ENCODE measurements at regions not wholly inside any gene's neighbourhood (a gene's known extent, or its start where the extent isn't known, plus 50 kb on each side); places are given as distances from the start of the nearest gene placed in this dataset.
"Not testable (repeated sequence)": the region's sequence is repeated elsewhere in the genome, so short reads cannot be mapped to it uniquely, and the experiment has no call there.

DNA sequence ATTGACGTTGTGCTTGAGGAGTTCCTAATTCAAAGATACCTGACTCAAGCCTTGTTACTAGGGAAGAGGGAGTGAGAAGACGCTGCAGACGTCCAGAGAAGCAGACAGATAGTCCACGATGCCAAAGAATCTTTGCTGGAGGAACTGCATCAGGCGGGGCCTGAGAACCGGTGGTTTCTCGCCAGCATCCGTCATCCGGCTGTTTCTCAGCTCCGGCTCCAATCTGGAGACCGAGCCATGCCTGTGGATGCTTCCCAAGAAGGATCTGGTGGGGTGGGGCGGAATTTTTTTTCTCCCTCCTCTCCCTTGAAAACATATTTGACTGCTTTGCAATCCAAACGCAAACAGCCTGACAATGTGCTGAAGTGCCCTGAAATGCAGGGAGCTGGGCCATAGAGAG, 125.8 kb upstream of the SRSF6 start:
- FAIRE-seq (no peak), DNase-seq (ENCODE audit: insufficient read length, low spot score) (no peak)
- TF ChIP-seq, protein P1, sequence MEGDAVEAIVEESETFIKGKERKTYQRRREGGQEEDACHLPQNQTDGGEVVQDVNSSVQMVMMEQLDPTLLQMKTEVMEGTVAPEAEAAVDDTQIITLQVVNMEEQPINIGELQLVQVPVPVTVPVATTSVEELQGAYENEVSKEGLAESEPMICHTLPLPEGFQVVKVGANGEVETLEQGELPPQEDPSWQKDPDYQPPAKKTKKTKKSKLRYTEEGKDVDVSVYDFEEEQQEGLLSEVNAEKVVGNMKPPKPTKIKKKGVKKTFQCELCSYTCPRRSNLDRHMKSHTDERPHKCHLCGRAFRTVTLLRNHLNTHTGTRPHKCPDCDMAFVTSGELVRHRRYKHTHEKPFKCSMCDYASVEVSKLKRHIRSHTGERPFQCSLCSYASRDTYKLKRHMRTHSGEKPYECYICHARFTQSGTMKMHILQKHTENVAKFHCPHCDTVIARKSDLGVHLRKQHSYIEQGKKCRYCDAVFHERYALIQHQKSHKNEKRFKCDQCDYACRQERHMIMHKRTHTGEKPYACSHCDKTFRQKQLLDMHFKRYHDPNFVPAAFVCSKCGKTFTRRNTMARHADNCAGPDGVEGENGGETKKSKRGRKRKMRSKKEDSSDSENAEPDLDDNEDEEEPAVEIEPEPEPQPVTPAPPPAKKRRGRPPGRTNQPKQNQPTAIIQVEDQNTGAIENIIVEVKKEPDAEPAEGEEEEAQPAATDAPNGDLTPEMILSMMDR (IDR thresholded peaks at IDR 0.05; ENCODE audit: insufficient read depth, missing control alignments): no peak

DNA sequence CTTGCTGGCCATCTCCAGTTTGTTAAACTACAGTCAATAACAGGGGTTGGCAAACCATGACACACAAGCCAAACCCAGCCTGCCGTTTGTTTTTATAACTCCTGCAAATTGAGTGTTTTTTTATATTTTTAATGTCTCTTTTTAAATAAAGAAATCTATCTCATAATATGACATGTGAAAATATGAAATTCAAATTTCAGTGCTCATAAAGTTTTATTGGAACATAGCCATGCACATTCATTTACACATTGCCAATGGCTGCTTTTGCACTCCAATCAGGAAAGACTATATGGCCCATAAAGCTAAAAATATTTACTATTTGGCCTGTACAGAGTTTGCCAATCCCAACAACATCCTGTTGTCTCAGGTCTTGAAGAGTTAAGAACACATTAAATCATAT, 129.0 kb upstream of the SRSF6 start:
- TF ChIP-seq, protein P1 (IDR thresholded peaks at IDR 0.05; ENCODE audit: insufficient read depth, missing control alignments): no peak
- no peak for FAIRE-seq
- DNase-seq (ENCODE audit: insufficient read length, low spot score): no peak

DNA sequence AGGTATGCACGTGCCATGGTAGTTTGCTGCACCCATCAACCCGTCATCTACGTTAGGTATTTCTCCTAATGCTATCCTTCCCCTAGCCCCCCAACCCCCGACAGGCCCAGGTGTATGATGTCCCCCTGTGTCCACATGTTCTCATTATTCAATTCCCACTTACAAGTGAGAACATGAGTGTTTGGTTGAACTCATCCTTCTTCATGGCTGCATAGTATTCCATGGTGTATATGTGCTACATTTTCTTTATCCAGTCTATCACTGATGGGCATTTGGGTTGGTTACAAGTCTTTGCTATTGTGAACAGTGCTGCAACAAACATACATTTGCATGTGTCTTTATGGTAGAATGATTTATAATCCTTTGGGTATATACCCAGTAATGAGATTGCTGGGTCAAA, 130.5 kb upstream of the SRSF6 start:
- FAIRE-seq: not testable (repeated sequence)

DNA sequence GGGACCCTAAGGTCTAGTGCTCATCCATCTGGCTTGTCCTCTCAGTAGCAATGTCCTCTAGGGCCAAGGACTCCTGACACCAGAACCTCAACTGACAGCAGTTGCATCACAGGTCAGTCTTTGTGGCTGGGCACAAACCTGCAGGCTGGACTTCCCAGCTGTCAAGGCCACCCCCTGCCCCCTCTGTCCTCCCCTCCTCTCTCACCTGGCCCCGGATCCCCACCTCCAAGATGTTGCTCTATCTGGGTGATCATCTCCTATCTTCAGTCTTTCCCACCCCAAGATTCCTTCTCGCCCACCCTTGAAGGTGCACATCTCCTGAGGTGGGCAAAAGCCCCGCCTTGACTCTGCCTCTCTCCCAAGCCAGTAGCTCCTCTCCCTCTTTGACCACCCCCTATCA, 131.8 kb upstream of the SRSF6 start:
- no peak for DNase-seq (ENCODE audit: insufficient read length, low spot score)
- FAIRE-seq: no peak
- TF ChIP-seq, protein P1 (IDR thresholded peaks at IDR 0.05; ENCODE audit: insufficient read depth, missing control alignments): no peak

More for the DNA sequence above, 130.5 kb upstream of the SRSF6 start:
- not testable (repeated sequence) for DNase-seq (ENCODE audit: insufficient read length, low spot score)

DNA sequence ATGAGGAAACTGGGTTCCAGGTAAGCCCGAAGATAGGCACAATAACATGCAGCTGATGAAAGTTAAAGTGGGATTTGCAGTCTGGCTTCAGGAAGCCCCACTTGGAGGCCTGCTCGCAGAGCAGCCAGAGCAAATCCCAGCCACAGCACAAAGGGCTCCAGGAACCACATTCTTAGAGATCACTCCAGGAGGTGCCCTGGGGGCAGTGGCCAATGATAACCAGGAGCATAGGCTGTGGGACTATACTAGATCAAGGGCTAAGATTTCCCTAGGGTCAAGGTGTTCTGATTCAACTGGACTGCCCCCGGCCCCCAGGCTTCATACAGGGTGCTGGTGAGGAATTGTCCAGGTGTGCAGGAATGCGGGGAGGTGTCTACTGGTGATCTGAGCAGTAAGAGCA, 133.9 kb upstream of the PTPRT start:
- TF ChIP-seq, protein P1 (IDR thresholded peaks at IDR 0.05; ENCODE audit: insufficient read depth, missing control alignments): no peak
- FAIRE-seq (no peak), DNase-seq (ENCODE audit: insufficient read length, low spot score) (no peak)

DNA sequence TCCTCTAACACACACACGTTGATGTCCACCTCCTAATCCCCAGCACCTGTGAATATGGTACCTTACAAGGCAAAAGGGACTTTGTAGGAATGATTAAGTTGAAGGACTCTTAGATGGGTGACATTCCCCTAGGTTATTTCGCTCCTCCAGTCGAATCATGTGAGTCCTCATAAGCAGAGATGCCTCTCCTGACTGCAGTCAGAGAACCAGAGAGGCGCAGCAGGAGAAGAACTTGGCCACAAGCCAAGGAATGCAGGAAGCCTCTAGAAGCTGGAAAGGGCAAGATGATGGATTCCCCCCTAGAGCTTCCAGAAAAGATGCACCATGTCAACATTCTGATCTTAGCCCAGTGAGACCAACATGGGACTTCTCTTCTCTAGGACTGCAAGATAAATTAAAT, 133.1 kb upstream of the PTPRT start:
- no peak for DNase-seq (ENCODE audit: insufficient read length, low spot score)
- no peak for FAIRE-seq
- TF ChIP-seq, protein P1 (IDR thresholded peaks at IDR 0.05; ENCODE audit: insufficient read depth, missing control alignments): no peak

DNA sequence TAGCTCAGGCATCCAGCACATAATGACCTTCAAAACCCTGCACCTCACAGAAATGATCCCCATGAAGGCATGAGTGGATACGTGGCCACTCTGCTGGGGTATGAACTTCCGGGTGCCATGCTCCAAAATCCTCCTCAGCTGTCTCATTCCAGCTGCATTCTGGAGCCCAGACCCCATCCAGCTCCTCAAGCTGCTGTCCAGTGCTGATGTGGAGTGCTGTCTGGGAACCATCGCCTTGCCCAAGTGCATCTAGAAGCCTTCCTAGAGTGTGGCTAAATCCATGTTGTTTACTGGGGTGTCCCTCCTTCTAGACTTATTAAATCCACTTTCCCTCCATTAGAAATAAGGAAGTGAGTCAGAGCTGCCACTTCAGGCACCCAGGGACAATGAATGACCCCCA, 130.8 kb upstream of the PTPRT start:
- FAIRE-seq (no peak), DNase-seq (ENCODE audit: insufficient read length, low spot score) (no peak)
- TF ChIP-seq, protein P1 (IDR thresholded peaks at IDR 0.05; ENCODE audit: insufficient read depth, missing control alignments): no peak

DNA sequence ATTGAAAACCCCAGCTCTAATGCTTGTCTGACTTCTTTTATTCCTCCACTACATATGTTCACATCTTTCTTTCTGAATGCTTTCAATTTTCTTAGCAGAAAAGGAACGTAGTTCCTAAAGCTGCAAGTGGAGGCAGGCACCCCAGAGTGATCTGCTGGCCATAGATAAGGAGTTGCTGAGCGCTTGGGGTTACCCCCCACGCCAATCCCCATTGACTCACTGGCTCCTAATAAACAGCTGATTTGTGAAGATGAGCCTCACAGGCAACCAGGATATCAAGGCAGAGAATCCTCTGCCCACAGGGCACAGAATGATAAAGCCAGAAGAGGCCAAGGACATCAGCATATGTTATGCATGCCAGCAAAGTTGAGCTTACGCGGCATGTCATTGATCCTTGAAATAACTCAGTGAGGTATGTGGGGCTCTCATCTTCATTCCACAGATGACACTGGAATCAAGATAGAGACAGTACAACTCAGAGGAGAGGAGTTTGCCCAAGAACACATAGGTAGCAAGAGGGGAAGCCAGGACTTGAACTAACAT, 129.1 kb upstream of the PTPRT start:
- TF ChIP-seq, protein P1 (IDR thresholded peaks at IDR 0.05; ENCODE audit: insufficient read depth, missing control alignments): no peak
- DNase-seq (ENCODE audit: insufficient read length, low spot score) (no peak), FAIRE-seq (no peak)
